GM12878 (cell line): ENCODE measurements at regions not wholly inside any gene's neighbourhood (a gene's known extent, or its start where the extent isn't known, plus 50 kb on each side); places are given as distances from the start of the nearest gene placed in this dataset.

Source experiments
- ATAC-seq: fragments of 200-7000 bp; cut with Tn5 transposase; 3 replicates; pipeline ENCODE4 v1.9.1; 2020; ENCODE audit warnings: mild to moderate bottlenecking, moderate library complexity
- BruUV-seq: library from RNA; stranded (reverse); fragments of 400-500 nt; replicated peaks from 2 replicates; lab custom pipeline; 2021; lab: Mats Ljungman, UMichigan
- CTCF ChIA-PET: fragments of 300-600 bp; sonication (Branson Sonifier 250); formaldehyde crosslinking; extraction: SDS; loops from one replicate; lab custom pipeline; 2021; ENCODE audit warnings: inconsistent platforms; lab: Yijun Ruan, JAX
- POLR2A ChIA-PET: fragments of 350-600 bp; formaldehyde crosslinking; extraction: SDS; loops from one replicate; lab custom pipeline; 2021; ENCODE audit warnings: inconsistent platforms; lab: Charles Lee
- RAD21 ChIA-PET: fragments of 300-600 bp; sonication (Branson Sonifier 250); formaldehyde crosslinking; loops from one replicate; lab custom pipeline; 2023; ENCODE audit warnings: antibody characterized with exemption; ENCODE audit not compliant: unreplicated experiment; lab: Charles Lee
- SMC1A ChIA-PET: fragments of 300-600 bp; sonication (Branson Sonifier 250); formaldehyde crosslinking; loops from one replicate; lab custom pipeline; 2023; ENCODE audit not compliant: unreplicated experiment, uncharacterized antibody; lab: Charles Lee
- DNase-seq: peaks from one replicate; pipeline ENCODE4 v3.0.0-alpha.2; 2011; ENCODE audit warnings: low read depth, low spot score
- FAIRE-seq: peaks from 3 replicates; lab custom pipeline; 2011; peaks lifted over from hg19 to GRCh38; lab: Jason Lieb, UNC
- H2AFZ ChIP-seq: 2 replicates; pipeline ENCODE4 v1.6.0; 2011; ENCODE audit warnings: low read depth, low read length, control low read depth; ENCODE audit not compliant: control insufficient read depth
- H3K27ac ChIP-seq: 2 replicates; pipeline ENCODE4 v1.5.1; 2011; ENCODE audit warnings: control low read depth; ENCODE audit not compliant: control insufficient read depth, insufficient read depth
- H3K27me3 ChIP-seq, 2 experiments: replicated peaks in 1 of 2; 2 replicates each; pipeline versions ENCODE4 v1.6.0 to v1.6.1; 2011; ENCODE audit warnings: low read length in 1 of 2; ENCODE audit not compliant: control insufficient read depth in 2 of 2, insufficient read depth in 2 of 2
- H3K36me3 ChIP-seq, 2 experiments: 2 replicates each; pipeline ENCODE4 v1.5.1; 2011; ENCODE audit warnings: low read length in 1 of 2; ENCODE audit not compliant: control insufficient read depth in 2 of 2, insufficient read depth in 2 of 2
- H3K4me1 ChIP-seq: 2 replicates; pipeline ENCODE4 v1.6.1; 2011; ENCODE audit warnings: mild to moderate bottlenecking, low read length, moderate library complexity, mixed read lengths; ENCODE audit not compliant: control insufficient read depth, insufficient read depth
- H3K4me2 ChIP-seq: 2 replicates; pipeline ENCODE4 v1.6.0; 2011; ENCODE audit warnings: control low read depth; ENCODE audit not compliant: control insufficient read depth, insufficient read depth
- H3K4me3 ChIP-seq: fragments of 200-600 bp; sonication (generic); 2 replicates; pipeline ENCODE4 v1.5.1; 2016
- H3K79me2 ChIP-seq: 2 replicates; pipeline ENCODE4 v1.6.0; 2011; ENCODE audit warnings: low read length; ENCODE audit not compliant: control insufficient read depth, insufficient read depth
- H3K9ac ChIP-seq: 2 replicates; pipeline ENCODE4 v1.8.0; 2011; ENCODE audit warnings: low read length, control low read depth, mixed read lengths; ENCODE audit not compliant: control insufficient read depth, insufficient read depth
- H3K9me3 ChIP-seq: replicated peaks from 3 replicates; pipeline ENCODE4 v1.5.1; 2011; ENCODE audit warnings: mild to moderate bottlenecking, low read length; ENCODE audit not compliant: control insufficient read depth, insufficient read depth
- H4K20me1 ChIP-seq: 2 replicates; pipeline ENCODE4 v1.6.0; 2011; ENCODE audit not compliant: control insufficient read depth, insufficient read depth
- BACH1 ChIP-seq: fragments of 450-650 bp; IDR thresholded peaks from 2 replicates; pipeline ENCODE4 v1.6.1; 2017; ENCODE audit warnings: mild to moderate bottlenecking, borderline replicate concordance
- BCLAF1 ChIP-seq: fragments of 450-650 bp; IDR thresholded peaks from 2 replicates; pipeline ENCODE4 v1.6.1; 2017; ENCODE audit warnings: antibody characterized with exemption, mild to moderate bottlenecking, moderate library complexity
- HDAC2 ChIP-seq: fragments of 200-600 bp; sonication (generic); IDR thresholded peaks from 2 replicates; pipeline ENCODE4 v1.6.1; 2017
- IKZF1 ChIP-seq: fragments of 450-650 bp; conservative IDR thresholded peaks from 2 replicates; pipeline ENCODE4 v1.6.1; 2017; ENCODE audit warnings: antibody characterized with exemption, mild to moderate bottlenecking
- JUND ChIP-seq: IDR thresholded peaks from 2 replicates; pipeline ENCODE4 v1.6.1; 2012; ENCODE audit warnings: low read depth, mild to moderate bottlenecking, low read length, improper control_type of control experiment, moderate library complexity
- KLF5 ChIP-seq: fragments of 450-650 bp; IDR thresholded peaks from 2 replicates; pipeline ENCODE4 v1.6.1; 2014; ENCODE audit warnings: mild to moderate bottlenecking; ENCODE audit not compliant: partially characterized antibody
- MEF2B ChIP-seq: fragments of 450-650 bp; IDR thresholded peaks from 2 replicates; pipeline ENCODE4 v1.6.1; 2018; ENCODE audit warnings: mild to moderate bottlenecking, moderate library complexity; ENCODE audit not compliant: partially characterized antibody, poor library complexity, severe bottlenecking
- MLLT1 ChIP-seq: fragments of 450-650 bp; IDR thresholded peaks from 2 replicates; pipeline ENCODE4 v1.6.1; 2016; ENCODE audit warnings: mild to moderate bottlenecking
- NFIC ChIP-seq: IDR thresholded peaks from 2 replicates; pipeline ENCODE4 v1.6.1; 2012; ENCODE audit warnings: low read depth, mild to moderate bottlenecking, inconsistent platforms, low read length, moderate library complexity
- NFXL1 ChIP-seq: fragments of 450-650 bp; IDR thresholded peaks from 2 replicates; pipeline ENCODE4 v1.6.1; 2017; ENCODE audit warnings: antibody characterized with exemption, mild to moderate bottlenecking, borderline replicate concordance
- NFYA ChIP-seq: IDR thresholded peaks from 2 replicates; pipeline ENCODE4 v1.6.1; 2011; ENCODE audit warnings: low read depth, mild to moderate bottlenecking, low read length, improper control_type of control experiment, borderline replicate concordance
- POLR2AphosphoS2 ChIP-seq: IDR thresholded peaks from 2 replicates; pipeline ENCODE4 v1.6.1; 2011; ENCODE audit warnings: low read depth, mild to moderate bottlenecking, low read length, improper control_type of control experiment, moderate library complexity
- RB1 ChIP-seq: fragments of 450-650 bp; formaldehyde crosslinking; IDR thresholded peaks from 2 replicates; pipeline ENCODE4 v1.6.1; 2017; ENCODE audit warnings: mild to moderate bottlenecking, borderline replicate concordance
- REST ChIP-seq: IDR thresholded peaks from 2 replicates; pipeline ENCODE4 v1.6.1; 2012; ENCODE audit warnings: mild to moderate bottlenecking, low read depth, low read length
- SIX5 ChIP-seq: IDR thresholded peaks from 2 replicates; pipeline ENCODE4 v1.6.1; 2011; ENCODE audit warnings: mild to moderate bottlenecking, low read depth, low read length, moderate library complexity; ENCODE audit not compliant: severe bottlenecking
- SRF ChIP-seq, 2 experiments: IDR thresholded peaks; 2 replicates each; pipeline ENCODE4 v1.6.1; 2011; ENCODE audit warnings: low read depth in 2 of 2, low read length in 2 of 2, mild to moderate bottlenecking in 1 of 2, moderate library complexity in 1 of 2
- TAF1 ChIP-seq: IDR thresholded peaks from 2 replicates; pipeline ENCODE4 v1.6.1; 2011; ENCODE audit warnings: mild to moderate bottlenecking, low read depth, low read length, borderline replicate concordance
- WGBS: methylation state at CpG from one replicate; pipeline ENCODE4 v1.1.6; 2016; ENCODE audit warnings: low lambda C conversion rate; ENCODE audit not compliant: insufficient replicate concordance, insufficient coverage; ENCODE audit errors: missing lambda C conversion rate; 5-methylcytosine and 5-hydroxymethylcytosine counted together
- in situ Hi-C: fragments of 300-500 bp; cut with MboI; formaldehyde crosslinking; loops from 9 replicates; pipeline ENCODE4 v1.14.3; 2018; ENCODE audit warnings: mixed read lengths
- intact Hi-C: fragments of 100-400 bp; cut with micrococcal nuclease; formaldehyde crosslinking; loops from one replicate; pipeline ENCODE4 v1.14.2; 2022; ENCODE audit not compliant: unreplicated experiment

DNA sequence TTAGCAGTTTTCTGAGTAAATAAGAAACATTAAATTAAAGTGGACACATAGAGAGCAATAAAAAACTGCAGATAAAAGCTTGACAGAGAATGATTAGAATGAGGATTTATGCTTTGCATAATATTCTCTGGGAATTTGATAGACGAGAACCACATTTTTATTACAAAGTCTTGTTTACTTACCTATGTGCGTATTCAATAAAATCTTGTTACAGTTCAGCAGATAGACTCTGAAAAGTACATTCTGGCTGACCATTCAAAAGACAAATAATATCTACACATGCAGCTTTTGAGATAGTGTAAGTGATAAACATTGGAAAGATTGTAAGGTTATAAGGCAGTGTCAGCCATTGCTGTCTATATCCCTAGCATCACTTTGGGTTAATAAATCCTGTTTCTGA, 381.6 kb downstream of the NYAP2 start (continued):
- TF ChIP-seq BCLAF1: no peak
- no peak for TF ChIP-seq RB1
- TF ChIP-seq TAF1: no peak
- TF ChIP-seq MEF2B: no peak
- no peak for TF ChIP-seq JUND
- no peak for TF ChIP-seq NFIC
- TF ChIP-seq BACH1: no peak
- TF ChIP-seq KLF5: no peak
- no peak for TF ChIP-seq POLR2AphosphoS2
- TF ChIP-seq, all 136 proteins: peak for 0

- FAIRE-seq: no peak
- no peaks in the 10 kb centered on the region for H3K36me3 ChIP-seq
- POLR2A ChIA-PET: no interaction called here
- 6% methylated on average over 1 of the region's 1 CpG for WGBS
- in situ Hi-C loops (no loop called here), intact Hi-C loops (no loop called here)
- no TSS peak for BruUV-seq
- CTCF ChIA-PET: no interaction called here
- H3K27ac ChIP-seq: no peak overlapping the region
- H4K20me1 ChIP-seq: no peaks in the 10 kb centered on the region
- no peaks in the 10 kb centered on the region for H3K4me1 ChIP-seq
- H3K4me3 ChIP-seq: no peak overlapping the region
- ATAC-seq: no peak
- no peak for DNase-seq
- SMC1A ChIA-PET: no interaction called here
- H3K4me2 ChIP-seq: no peak overlapping the region
- no peak overlapping the region for H2AFZ ChIP-seq
- no peaks in the 10 kb centered on the region for H3K27me3 ChIP-seq
- H3K9me3 ChIP-seq: no peaks in the 10 kb centered on the region
- RAD21 ChIA-PET: no interaction called here
- no peaks in the 10 kb centered on the region for H3K79me2 ChIP-seq
- no peak overlapping the region for H3K9ac ChIP-seq
- no peak for TF ChIP-seq HDAC2
- no peak for TF ChIP-seq NFYA
- TF ChIP-seq REST: no peak
- no peak for TF ChIP-seq SIX5
- TF ChIP-seq MLLT1: no peak
- TF ChIP-seq TAF1: no peak
- TF ChIP-seq SRF (IDR thresholded peaks at IDR 0.05; ENCODE audit: low read depth in 2 of 2, low read length in 2 of 2): no peak
- no peak for TF ChIP-seq IKZF1
- no peak for TF ChIP-seq NFXL1
Measured at GRCh38 chr2:225779829-225780228, 380.3 kb downstream of the NYAP2 start.
